ENCODE measurements at regions not wholly inside any gene's neighbourhood (a gene's known extent, or its start where the extent isn't known, plus 50 kb on each side); places are given as distances from the start of the nearest gene placed in this dataset.

GRCh38 chr12:83753904-83754303 lies 1067.2 kb downstream of the TMTC2 start:
- TF ChIP-seq CBX5 (IDR thresholded peaks at IDR 0.05; ENCODE audit: low read depth, low read length) (no peak), POLR2AphosphoS5 (IDR thresholded peaks at IDR 0.05; ENCODE audit: low read depth, low read length) (no peak), EP300 (IDR thresholded peaks at IDR 0.05; ENCODE audit: borderline replicate concordance in 1 of 2, low read depth in 2 of 2, low read length in 2 of 2) (no peak), RAD21 (IDR thresholded peaks at IDR 0.05 in 1 of 2, conservative IDR thresholded peaks at IDR 0.05 in 1 of 2; ENCODE audit: low read depth in 2 of 2, low read length in 2 of 2) (no peak), CTCF (IDR thresholded peaks at IDR 0.05; ENCODE audit: control extremely low read depth in 1 of 3, insufficient read depth in 1 of 3, low read depth in 1 of 3, low read length in 3 of 3) (no peak), USF2 (IDR thresholded peaks at IDR 0.05; ENCODE audit: low read length) (no peak), EZH2 (IDR thresholded peaks at IDR 0.05; ENCODE audit: low read depth, low read length, severe bottlenecking) (no peak)

Data from H1 (cell line).